ENCODE measurements at regions not wholly inside any gene's neighbourhood (a gene's known extent, or its start where the extent isn't known, plus 50 kb on each side); places are given as distances from the start of the nearest gene placed in this dataset.

DNA sequence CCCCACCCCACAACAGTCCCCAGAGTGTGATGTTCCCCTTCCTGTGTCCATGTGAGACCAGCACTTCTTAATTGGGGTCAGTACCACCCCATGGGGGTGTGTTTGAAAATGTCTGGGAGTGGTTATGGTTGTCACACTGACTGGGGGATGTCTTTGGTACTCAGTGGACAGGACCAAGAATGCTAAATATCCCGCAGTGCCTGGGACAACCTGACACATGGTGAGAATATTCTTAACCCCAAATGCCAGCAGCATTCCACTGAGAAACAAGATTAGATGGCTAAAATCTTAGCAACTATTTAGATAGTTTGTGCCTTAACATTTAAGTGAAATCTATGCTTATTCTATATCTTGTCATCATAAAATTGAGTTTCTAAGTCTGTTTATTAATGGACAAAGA is 177.5 kb upstream of the ZBED5 start:
- TF ChIP-seq, protein P1, sequence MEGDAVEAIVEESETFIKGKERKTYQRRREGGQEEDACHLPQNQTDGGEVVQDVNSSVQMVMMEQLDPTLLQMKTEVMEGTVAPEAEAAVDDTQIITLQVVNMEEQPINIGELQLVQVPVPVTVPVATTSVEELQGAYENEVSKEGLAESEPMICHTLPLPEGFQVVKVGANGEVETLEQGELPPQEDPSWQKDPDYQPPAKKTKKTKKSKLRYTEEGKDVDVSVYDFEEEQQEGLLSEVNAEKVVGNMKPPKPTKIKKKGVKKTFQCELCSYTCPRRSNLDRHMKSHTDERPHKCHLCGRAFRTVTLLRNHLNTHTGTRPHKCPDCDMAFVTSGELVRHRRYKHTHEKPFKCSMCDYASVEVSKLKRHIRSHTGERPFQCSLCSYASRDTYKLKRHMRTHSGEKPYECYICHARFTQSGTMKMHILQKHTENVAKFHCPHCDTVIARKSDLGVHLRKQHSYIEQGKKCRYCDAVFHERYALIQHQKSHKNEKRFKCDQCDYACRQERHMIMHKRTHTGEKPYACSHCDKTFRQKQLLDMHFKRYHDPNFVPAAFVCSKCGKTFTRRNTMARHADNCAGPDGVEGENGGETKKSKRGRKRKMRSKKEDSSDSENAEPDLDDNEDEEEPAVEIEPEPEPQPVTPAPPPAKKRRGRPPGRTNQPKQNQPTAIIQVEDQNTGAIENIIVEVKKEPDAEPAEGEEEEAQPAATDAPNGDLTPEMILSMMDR (IDR thresholded peaks at IDR 0.05; ENCODE audit: control extremely low read depth in 1 of 3, insufficient read depth in 1 of 3, low read depth in 1 of 3, low read length in 3 of 3): no peak
- no peak for TF ChIP-seq KDM5A (IDR thresholded peaks at IDR 0.05; ENCODE audit: low read length)
- no peak for TF ChIP-seq CEBPB (IDR thresholded peaks at IDR 0.05; ENCODE audit: low read depth, low read length)
- no peak for TF ChIP-seq POLR2A (IDR thresholded peaks at IDR 0.05; ENCODE audit: control extremely low read depth in 1 of 2, low read depth in 2 of 2, low read length in 2 of 2)
- no peak for TF ChIP-seq RFX5 (IDR thresholded peaks at IDR 0.05; ENCODE audit: borderline replicate concordance, low read depth, low read length)
- TF ChIP-seq EP300 (IDR thresholded peaks at IDR 0.05; ENCODE audit: borderline replicate concordance in 1 of 2, low read depth in 2 of 2, low read length in 2 of 2): no peak
- TF ChIP-seq ASH2L (IDR thresholded peaks at IDR 0.05; ENCODE audit: low read length): no peak
- TF ChIP-seq EZH2 (IDR thresholded peaks at IDR 0.05; ENCODE audit: low read depth, low read length, severe bottlenecking): no peak
- TF ChIP-seq SIN3A (conservative IDR thresholded peaks at IDR 0.05 in 1 of 2, IDR thresholded peaks at IDR 0.05 in 1 of 2; ENCODE audit: low read depth in 1 of 2, low read length in 2 of 2): no peak
- TF ChIP-seq SP4 (IDR thresholded peaks at IDR 0.05; ENCODE audit: low read length): no peak
- no peak for TF ChIP-seq SIX5 (IDR thresholded peaks at IDR 0.05; ENCODE audit: low read depth, low read length)
- TF ChIP-seq HDAC6 (IDR thresholded peaks at IDR 0.05; ENCODE audit: low read depth, low read length): no peak

Data from H1 (cell line).